HG02840 (cell line): ENCODE measurements at regions not wholly inside any gene's neighbourhood (a gene's known extent, or its start where the extent isn't known, plus 50 kb on each side); places are given as distances from the start of the nearest gene placed in this dataset.
"Not testable (repeated sequence)": the region's sequence is repeated elsewhere in the genome, so short reads cannot be mapped to it uniquely, and the experiment has no call there.

Source experiments
- ATAC-seq: cut with Tn5 transposase; IDR thresholded peaks from one replicate; pipeline ENCODE4 v1.9.1; 2021; ENCODE audit warnings: mild to moderate bottlenecking, moderate library complexity, moderate number of reproducible peaks; ENCODE audit not compliant: unreplicated experiment, low FRiP score

GRCh38 chr2:41216978-41217377 lies 765.1 kb upstream of the SLC8A1 start:
- ATAC-seq = no peak

- ATAC-seq = no peak
These were observed 770.7 kb upstream of the SLC8A1 start for GRCh38 chr2:41222593-41222992.

- no peak for ATAC-seq
These were observed 782.2 kb upstream of the SLC8A1 start for GRCh38 chr2:41234093-41234492.

GRCh38 chr2:41241325-41242000 lies 789.6 kb upstream of the SLC8A1 start:
- ATAC-seq = no peak

GRCh38 chr2:41242001-41242331 lies 790.1 kb upstream of the SLC8A1 start:
- ATAC-seq = no peak

- ATAC-seq = no peak
These were observed 779.7 kb upstream of the PKDCC start for GRCh38 chr2:41267929-41268659.

- no peak for ATAC-seq
These were observed 764.6 kb upstream of the PKDCC start for GRCh38 chr2:41283079-41283775.

- no peak for ATAC-seq
These were observed 754.3 kb upstream of the PKDCC start for GRCh38 chr2:41293491-41293890.

- ATAC-seq = no peak
These were observed 753.5 kb upstream of the PKDCC start for GRCh38 chr2:41294331-41294730.

GRCh38 chr2:41313082-41313481 lies 734.7 kb upstream of the PKDCC start:
- ATAC-seq = no peak

GRCh38 chr2:41314511-41315070 lies 733.2 kb upstream of the PKDCC start:
- ATAC-seq = no peak

GRCh38 chr2:41319437-41319836 lies 728.4 kb upstream of the PKDCC start:
- ATAC-seq = no peak

- no peak for ATAC-seq
These were observed 727.3 kb upstream of the PKDCC start for GRCh38 chr2:41320491-41320890.

- no peak for ATAC-seq
These were observed 726.5 kb upstream of the PKDCC start for GRCh38 chr2:41321351-41321750.

GRCh38 chr2:41326851-41327250 lies 721.0 kb upstream of the PKDCC start:
- no peak for ATAC-seq

GRCh38 chr2:41329040-41329439 lies 718.8 kb upstream of the PKDCC start:
- ATAC-seq = no peak

GRCh38 chr2:41334159-41334558 lies 713.7 kb upstream of the PKDCC start:
- no peak for ATAC-seq

- ATAC-seq = not testable (repeated sequence)
These were observed 712.2 kb upstream of the PKDCC start for GRCh38 chr2:41335573-41335972.

GRCh38 chr2:41337956-41338355 lies 709.9 kb upstream of the PKDCC start:
- ATAC-seq = no peak

GRCh38 chr2:41344529-41344928 lies 703.3 kb upstream of the PKDCC start:
- ATAC-seq = no peak

- ATAC-seq = no peak
These were observed 694.8 kb upstream of the PKDCC start for GRCh38 chr2:41353060-41353459.
